Suprapubic skin (tissue), 4 donors: ENCODE measurements at regions not wholly inside any gene's neighbourhood (a gene's known extent, or its start where the extent isn't known, plus 50 kb on each side); places are given as distances from the start of the nearest gene placed in this dataset.

Experiments
- POLR2A ChIP-seq, 2 donors: fragments of 450-650 bp; IDR thresholded peaks; one replicate each; pipeline ENCODE4 v1.6.1; 2017; ENCODE audit warnings: antibody characterized with exemption in 2 of 2, mild to moderate bottlenecking in 2 of 2, moderate library complexity in 2 of 2
- POLR2AphosphoS5 ChIP-seq, 3 donors: sonication (generic); formaldehyde crosslinking; IDR thresholded peaks; one replicate each; pipeline ENCODE4 v1.6.1; 2017; ENCODE audit warnings: antibody characterized with exemption in 3 of 3
- TF ChIP-seq, protein P1 (sequence below), 2 donors: fragments of 200-600 bp in 1 of 2; fragments of 450-650 bp in 1 of 2; sonication (generic) in 1 of 2; IDR thresholded peaks; one replicate each; pipeline ENCODE4 v1.5.1; 2016 to 2019; ENCODE audit warnings: antibody characterized with exemption in 2 of 2, mild to moderate bottlenecking in 1 of 2, moderate library complexity in 1 of 2

- TF ChIP-seq POLR2A (IDR thresholded peaks at IDR 0.05): no peak
- TF ChIP-seq, protein P1, sequence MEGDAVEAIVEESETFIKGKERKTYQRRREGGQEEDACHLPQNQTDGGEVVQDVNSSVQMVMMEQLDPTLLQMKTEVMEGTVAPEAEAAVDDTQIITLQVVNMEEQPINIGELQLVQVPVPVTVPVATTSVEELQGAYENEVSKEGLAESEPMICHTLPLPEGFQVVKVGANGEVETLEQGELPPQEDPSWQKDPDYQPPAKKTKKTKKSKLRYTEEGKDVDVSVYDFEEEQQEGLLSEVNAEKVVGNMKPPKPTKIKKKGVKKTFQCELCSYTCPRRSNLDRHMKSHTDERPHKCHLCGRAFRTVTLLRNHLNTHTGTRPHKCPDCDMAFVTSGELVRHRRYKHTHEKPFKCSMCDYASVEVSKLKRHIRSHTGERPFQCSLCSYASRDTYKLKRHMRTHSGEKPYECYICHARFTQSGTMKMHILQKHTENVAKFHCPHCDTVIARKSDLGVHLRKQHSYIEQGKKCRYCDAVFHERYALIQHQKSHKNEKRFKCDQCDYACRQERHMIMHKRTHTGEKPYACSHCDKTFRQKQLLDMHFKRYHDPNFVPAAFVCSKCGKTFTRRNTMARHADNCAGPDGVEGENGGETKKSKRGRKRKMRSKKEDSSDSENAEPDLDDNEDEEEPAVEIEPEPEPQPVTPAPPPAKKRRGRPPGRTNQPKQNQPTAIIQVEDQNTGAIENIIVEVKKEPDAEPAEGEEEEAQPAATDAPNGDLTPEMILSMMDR (IDR thresholded peaks at IDR 0.05): no peak
- no peak for TF ChIP-seq POLR2AphosphoS5 (IDR thresholded peaks at IDR 0.05)
These were observed 50.6 kb upstream of the RNF152 start for GRCh38 chr18:61943175-61943964.
